ENCODE measurements at regions not wholly inside any gene's neighbourhood (a gene's known extent, or its start where the extent isn't known, plus 50 kb on each side); places are given as distances from the start of the nearest gene placed in this dataset.

DNA sequence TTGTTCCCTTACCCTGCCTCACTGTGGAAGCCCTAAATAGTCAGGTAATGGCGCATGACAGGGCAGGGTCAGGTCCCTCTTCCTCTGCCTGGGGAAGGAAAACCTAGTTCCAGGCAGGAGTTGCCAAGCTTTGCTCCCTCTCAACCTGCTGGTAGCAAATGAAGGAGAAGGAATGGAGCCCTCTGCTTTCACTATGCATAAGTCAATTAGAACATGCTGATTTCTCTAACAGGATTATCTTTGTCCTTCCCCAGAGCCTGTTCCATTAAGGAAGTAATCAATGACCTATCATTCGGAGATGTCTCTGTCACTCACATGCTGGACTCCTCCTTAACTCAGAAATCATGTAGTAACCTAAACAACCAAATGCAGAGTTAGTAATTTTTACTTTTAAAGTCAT is 161.8 kb upstream of the NFIA start:
- no peak for TF ChIP-seq EP300 (IDR thresholded peaks at IDR 0.05)
- TF ChIP-seq, protein P1, sequence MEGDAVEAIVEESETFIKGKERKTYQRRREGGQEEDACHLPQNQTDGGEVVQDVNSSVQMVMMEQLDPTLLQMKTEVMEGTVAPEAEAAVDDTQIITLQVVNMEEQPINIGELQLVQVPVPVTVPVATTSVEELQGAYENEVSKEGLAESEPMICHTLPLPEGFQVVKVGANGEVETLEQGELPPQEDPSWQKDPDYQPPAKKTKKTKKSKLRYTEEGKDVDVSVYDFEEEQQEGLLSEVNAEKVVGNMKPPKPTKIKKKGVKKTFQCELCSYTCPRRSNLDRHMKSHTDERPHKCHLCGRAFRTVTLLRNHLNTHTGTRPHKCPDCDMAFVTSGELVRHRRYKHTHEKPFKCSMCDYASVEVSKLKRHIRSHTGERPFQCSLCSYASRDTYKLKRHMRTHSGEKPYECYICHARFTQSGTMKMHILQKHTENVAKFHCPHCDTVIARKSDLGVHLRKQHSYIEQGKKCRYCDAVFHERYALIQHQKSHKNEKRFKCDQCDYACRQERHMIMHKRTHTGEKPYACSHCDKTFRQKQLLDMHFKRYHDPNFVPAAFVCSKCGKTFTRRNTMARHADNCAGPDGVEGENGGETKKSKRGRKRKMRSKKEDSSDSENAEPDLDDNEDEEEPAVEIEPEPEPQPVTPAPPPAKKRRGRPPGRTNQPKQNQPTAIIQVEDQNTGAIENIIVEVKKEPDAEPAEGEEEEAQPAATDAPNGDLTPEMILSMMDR (IDR thresholded peaks at IDR 0.05) = no peak
